NCI-H2171 (cell line): ENCODE measurements at regions not wholly inside any gene's neighbourhood (a gene's known extent, or its start where the extent isn't known, plus 50 kb on each side); places are given as distances from the start of the nearest gene placed in this dataset.

Experiments
- DNase-seq: peaks from one replicate; lab custom pipeline; 2025; lab: John Stamatoyannopoulos, UW

DNA sequence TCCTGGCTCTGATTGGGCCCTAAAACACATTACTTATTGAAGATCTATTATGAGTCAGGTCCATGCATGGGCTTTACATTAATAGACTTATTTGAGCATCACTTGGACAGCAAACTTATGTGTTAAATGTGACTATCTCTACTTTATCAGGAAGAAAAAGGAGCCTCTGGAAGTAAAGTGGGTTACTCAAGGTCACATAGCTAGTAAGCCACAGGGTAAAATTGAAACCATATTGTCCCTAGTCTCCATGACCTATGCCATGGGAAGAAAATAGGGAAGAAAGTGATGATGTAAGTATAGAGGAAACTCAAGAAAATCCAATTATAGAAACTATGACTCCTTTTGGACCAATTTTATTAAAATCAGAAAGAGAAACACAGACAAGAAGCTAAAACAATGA, 555.3 kb downstream of the NUF2 start:
- no peak for DNase-seq

DNA sequence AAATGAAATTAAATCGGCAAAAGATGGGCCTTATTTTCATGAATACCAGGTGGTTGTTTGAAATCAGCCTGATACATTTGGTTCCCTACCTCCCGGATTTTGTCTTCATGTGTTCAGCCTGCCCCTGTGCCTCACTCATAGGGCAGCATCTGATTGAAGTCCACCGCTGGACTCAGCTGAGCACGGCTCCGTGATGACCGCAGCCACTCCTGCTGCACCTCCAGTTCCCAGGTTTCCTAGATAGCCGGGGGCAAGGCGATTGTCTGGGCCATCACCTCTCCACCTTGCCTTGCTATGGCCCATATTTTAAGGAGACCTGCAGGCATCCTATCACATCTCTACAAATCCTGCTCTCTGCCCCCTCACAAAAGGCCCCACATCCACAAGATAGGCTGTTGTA, 563.8 kb downstream of the NUF2 start:
- no peak for DNase-seq

DNA sequence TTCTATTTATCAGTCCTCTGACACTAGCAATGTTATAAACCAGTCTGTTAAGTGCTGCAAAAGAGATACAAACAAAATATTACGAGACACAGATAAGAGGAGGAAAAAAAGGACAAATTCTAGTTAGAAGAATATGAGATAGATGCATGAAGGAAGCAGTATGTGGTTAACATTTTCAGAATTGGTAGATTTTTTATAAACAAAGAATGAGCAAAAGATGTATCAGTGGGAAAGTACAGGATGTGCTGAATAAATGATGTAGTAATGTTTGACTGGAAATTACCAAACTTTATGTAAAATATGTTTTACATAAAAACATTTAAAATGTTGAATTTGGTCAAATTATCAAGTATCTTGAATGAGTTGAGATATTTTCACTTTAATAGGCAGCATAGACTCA, 574.2 kb downstream of the NUF2 start:
- DNase-seq = no peak

GRCh38 chr1:163897412-163898155, 575.8 kb downstream of the NUF2 start:
- no peak for DNase-seq

- DNase-seq = no peak
Measured at GRCh38 chr1:163906283-163906682, 584.5 kb downstream of the NUF2 start.

DNA sequence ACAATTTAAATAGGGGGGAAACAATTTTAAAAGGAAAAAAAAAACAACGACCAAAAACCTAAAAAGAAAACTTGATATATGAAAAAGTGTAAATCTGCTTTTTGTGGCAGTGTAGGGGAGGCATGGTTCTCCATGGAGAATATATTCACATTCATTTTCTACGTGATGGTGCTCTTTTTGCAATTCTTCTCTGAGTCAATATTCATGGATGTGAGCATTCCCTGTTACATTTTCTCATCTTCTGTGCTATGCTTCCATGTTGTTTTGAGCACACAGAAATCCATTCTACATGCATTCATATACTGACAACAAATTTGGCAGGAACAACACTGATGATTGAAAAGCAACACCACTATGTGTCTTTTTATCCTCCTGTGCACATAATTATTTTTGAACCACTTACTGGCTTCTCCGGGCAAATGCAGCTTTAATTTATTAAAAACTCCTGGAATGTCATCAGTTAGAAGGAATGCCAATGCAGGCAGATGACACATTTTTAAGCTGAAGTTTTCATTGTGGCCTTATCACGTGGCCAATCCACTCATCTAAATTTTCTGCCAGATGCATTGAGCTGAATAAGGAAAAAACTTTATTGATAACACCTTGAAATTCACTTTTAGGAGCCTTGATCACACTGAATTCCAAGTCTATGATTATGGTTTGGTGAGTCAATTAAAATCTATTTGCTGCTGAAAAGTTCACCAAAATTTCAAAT, 590.6 kb downstream of the NUF2 start:
- DNase-seq = no peak

GRCh38 chr1:163914785-163915413, 593.1 kb downstream of the NUF2 start:
- DNase-seq = no peak

DNA sequence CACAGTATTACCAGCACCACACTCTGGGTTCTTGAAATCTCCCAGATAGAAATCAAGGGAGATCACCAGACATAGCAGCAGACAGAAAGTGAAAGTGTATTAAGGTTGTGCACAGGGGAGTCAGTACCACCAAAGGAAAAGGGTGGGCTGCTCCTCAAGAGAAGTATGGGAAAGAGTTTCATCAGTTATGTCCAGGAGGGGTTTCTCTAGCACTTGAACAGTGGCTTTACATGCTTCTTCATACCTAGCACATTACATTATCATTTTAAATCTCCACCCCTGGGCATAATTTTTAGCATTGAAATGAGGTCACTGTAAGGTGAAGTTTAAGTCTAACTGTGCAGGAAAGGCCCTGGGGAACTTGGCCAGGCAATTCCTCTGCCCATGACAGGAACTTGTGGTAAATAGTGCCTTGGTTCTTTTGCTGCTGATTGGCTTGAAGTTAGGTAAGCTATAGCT, 601.0 kb downstream of the NUF2 start:
- DNase-seq = no peak

- no peak for DNase-seq
Measured at GRCh38 chr1:163924041-163924440, 602.3 kb downstream of the NUF2 start.

DNA sequence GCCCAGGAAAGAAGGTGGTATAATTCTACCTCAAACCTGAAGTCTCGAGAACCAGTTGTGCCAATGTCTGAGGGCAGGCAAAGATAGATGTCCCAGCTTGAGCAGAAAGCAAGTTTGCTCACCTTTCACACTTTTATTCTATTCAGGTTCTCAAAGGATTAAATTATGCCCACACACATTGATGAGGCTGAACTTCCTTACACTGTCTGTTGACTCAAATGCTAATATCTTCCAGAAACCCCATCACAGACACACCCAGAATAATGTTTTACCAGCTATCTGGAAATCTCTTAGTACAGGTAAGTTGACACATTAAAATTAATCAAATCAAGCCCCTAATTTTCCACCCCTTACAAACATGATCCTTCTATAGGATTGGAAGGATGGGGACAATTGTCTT, 605.7 kb downstream of the NUF2 start:
- DNase-seq = no peak

- DNase-seq = no peak
Measured at GRCh38 chr1:163928069-163928468, 606.3 kb downstream of the NUF2 start.

GRCh38 chr1:163928651-163929050, 606.9 kb downstream of the NUF2 start:
- DNase-seq = no peak

DNA sequence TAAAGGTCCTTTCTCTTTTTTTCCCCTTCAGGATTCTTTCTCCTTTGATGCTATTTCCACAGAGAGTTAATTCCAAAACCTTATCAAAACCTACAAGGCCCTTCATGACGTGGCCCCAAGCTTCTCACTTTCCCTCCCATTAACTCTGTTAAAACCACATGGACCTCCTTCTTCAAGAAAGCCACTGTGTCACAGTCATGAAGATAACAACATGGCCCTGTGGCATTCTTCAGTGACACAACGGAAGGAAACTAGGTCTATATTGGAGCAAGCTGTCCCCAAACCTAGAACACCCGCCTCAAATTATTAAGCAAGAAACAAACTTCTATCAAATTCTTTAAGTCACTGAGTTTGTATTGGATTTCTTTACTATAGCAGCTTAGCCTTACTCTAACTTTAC, 611.1 kb downstream of the NUF2 start:
- no peak for DNase-seq

- no peak for DNase-seq
Measured at GRCh38 chr1:163933437-163933836, 611.7 kb downstream of the NUF2 start.

DNA sequence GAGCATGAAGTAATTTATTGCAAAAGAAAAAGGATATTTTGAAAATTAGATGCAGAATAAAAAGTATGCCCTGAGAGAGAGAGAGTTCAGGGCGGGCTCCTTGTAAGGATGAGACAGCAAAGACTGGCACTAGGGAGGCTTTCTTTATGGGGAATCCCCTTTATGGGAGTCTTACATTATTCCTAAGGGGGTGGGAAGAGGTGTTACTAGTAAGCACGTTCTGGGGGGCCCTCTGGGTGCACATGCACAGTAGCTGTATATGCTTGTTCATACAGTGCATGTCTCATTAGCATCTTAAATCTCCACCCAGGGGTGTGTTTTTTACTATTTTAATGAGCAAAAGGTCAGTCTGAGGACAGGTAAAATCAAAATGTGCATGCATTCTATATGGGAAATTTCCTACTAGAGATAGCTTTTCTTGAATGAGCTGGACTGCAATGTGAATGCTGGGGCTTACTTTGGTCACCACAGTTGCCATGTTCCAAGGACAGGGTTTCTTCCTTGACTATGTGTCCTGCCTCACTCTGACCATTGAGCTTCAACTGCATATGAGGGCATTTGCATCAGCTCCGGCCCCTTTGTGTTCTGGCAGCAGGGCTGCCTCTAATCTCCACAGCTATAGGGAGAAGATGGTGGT, 614.1 kb downstream of the NUF2 start:
- no peak for DNase-seq

- no peak for DNase-seq
Measured at GRCh38 chr1:163959622-163960021, 599.4 kb upstream of the PBX1 start.

GRCh38 chr1:163970151-163970550, 588.8 kb upstream of the PBX1 start:
- no peak for DNase-seq

DNA sequence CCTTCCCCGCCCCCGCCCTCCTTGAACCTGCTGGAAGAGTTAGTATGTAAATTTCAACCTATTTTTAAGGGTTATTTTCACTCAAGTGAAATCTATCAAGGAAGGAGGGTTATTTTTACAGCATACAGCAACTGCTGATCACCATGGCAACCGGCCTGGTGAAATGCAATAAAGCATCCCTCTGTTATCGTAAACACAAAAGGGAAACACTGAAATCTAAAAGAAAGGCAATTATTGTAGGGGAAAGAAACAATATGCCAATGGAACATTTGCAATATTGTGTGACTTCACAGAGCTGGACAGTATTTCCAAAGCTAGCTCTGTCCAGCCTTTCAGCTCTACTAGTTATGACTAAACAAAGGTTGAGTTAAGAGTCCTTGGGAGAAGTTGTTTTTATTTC, 588.3 kb upstream of the PBX1 start:
- DNase-seq = no peak

GRCh38 chr1:163973586-163973985, 585.4 kb upstream of the PBX1 start:
- DNase-seq = no peak

GRCh38 chr1:163974120-163974519, 584.9 kb upstream of the PBX1 start:
- no peak for DNase-seq

- DNase-seq = no peak
Measured at GRCh38 chr1:163980394-163980793, 578.6 kb upstream of the PBX1 start.

GRCh38 chr1:163981500-163982030, 577.4 kb upstream of the PBX1 start:
- DNase-seq = no peak
